Esophagus muscularis mucosa (tissue), 4 donors: ENCODE measurements at regions not wholly inside any gene's neighbourhood (a gene's known extent, or its start where the extent isn't known, plus 50 kb on each side); places are given as distances from the start of the nearest gene placed in this dataset.

Experiments
- EP300 ChIP-seq: sonication (generic); formaldehyde crosslinking; IDR thresholded peaks from one replicate; pipeline ENCODE4 v1.6.1; 2017; ENCODE audit warnings: antibody characterized with exemption
- POLR2A ChIP-seq: fragments of 450-650 bp; IDR thresholded peaks from one replicate; pipeline ENCODE4 v1.6.1; 2017; ENCODE audit warnings: antibody characterized with exemption, moderate library complexity, mild to moderate bottlenecking, low read depth
- POLR2AphosphoS5 ChIP-seq, 2 donors: sonication (generic); formaldehyde crosslinking; IDR thresholded peaks; one replicate each; pipeline ENCODE4 v1.6.1; 2017; ENCODE audit warnings: antibody characterized with exemption in 2 of 2
- TF ChIP-seq, protein P1 (sequence below), 3 experiments: fragments of 200-600 bp in 2 of 3; fragments of 450-650 bp in 1 of 3; sonication (generic) in 2 of 3; IDR thresholded peaks; one replicate each; pipeline ENCODE4 v1.5.1; 2017 to 2019; ENCODE audit warnings: antibody characterized with exemption in 3 of 3, mild to moderate bottlenecking in 2 of 3, moderate library complexity in 1 of 3

DNA sequence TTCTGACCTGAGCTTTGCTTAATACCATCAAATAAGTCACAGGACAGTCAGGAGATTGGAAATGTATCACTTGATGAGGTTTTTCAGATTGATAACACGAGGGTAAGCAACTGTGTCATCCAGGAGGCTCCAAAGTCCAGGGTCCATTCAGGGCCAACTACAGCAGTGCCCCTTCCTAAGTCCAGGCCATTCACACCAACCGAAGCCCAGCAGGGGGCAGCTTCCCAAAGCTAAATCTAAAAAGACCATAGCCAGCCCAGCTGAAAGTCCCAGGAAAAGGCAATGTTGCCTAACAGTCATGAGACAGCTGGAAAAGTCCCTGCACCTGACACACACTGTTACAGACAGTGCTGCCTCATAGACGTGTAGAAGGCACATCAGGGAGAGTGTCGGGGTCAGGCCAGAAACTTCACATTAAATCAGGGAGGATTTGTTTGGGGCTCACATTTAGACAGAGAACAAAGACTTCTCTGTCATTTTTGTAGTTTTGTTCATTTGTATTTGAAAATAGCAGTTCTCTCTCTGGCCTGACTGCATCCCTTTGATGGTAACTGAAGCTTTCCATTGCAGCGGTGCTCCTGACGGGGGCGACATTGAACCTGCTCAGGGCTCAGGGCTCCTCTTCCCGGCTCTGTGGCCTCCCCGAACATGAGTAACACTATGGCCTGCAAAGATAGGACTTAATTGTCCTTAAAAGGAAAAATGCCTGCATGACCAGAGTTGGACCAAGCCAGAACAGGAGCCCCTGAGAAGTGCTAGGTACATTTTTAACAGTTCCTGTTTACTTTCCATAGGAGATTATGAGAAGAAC is 200.4 kb downstream of the NRIP1 start:
- TF ChIP-seq EP300 (no peak), POLR2AphosphoS5 (IDR thresholded peaks at IDR 0.05) (peak; percentile 30 to 67), POLR2A (no peak)
- TF ChIP-seq, protein P1, sequence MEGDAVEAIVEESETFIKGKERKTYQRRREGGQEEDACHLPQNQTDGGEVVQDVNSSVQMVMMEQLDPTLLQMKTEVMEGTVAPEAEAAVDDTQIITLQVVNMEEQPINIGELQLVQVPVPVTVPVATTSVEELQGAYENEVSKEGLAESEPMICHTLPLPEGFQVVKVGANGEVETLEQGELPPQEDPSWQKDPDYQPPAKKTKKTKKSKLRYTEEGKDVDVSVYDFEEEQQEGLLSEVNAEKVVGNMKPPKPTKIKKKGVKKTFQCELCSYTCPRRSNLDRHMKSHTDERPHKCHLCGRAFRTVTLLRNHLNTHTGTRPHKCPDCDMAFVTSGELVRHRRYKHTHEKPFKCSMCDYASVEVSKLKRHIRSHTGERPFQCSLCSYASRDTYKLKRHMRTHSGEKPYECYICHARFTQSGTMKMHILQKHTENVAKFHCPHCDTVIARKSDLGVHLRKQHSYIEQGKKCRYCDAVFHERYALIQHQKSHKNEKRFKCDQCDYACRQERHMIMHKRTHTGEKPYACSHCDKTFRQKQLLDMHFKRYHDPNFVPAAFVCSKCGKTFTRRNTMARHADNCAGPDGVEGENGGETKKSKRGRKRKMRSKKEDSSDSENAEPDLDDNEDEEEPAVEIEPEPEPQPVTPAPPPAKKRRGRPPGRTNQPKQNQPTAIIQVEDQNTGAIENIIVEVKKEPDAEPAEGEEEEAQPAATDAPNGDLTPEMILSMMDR (IDR thresholded peaks at IDR 0.05) = peak; percentile 50 to 60 (median 56)
